Cardiac muscle cell (in vitro differentiated cells and primary cell): ENCODE measurements at regions not wholly inside any gene's neighbourhood (a gene's known extent, or its start where the extent isn't known, plus 50 kb on each side); places are given as distances from the start of the nearest gene placed in this dataset.

Source experiments
- DNase-seq, 2 donors: peaks; one replicate each; pipeline versions ENCODE4 v3.0.0 to v3.0.0-alpha.2; 2010 to 2017; ENCODE audit warnings: low read depth in 1 of 2, low spot score in 1 of 2
- H3K27ac ChIP-seq: fragments of 200-600 bp; sonication (generic); 2 replicates; pipeline ENCODE4 v1.5.1; 2016
- H3K27me3 ChIP-seq: fragments of 200-600 bp; sonication (generic); 2 replicates; pipeline ENCODE4 v1.6.0; 2016; ENCODE audit warnings: control low read depth
- H3K36me3 ChIP-seq: fragments of 200-600 bp; sonication (generic); 2 replicates; pipeline ENCODE4 v1.5.1; 2016; ENCODE audit warnings: control low read depth
- H3K4me1 ChIP-seq: fragments of 200-600 bp; sonication (generic); 2 replicates; pipeline ENCODE4 v1.8.1; 2017; ENCODE audit warnings: low read depth, mild to moderate bottlenecking, mixed run types
- H3K4me3 ChIP-seq: fragments of 200-600 bp; sonication (generic); 2 replicates; pipeline ENCODE4 v1.5.1; 2016; ENCODE audit warnings: mild to moderate bottlenecking
- H3K9me3 ChIP-seq: fragments of 200-600 bp; sonication (generic); 2 replicates; pipeline ENCODE4 v1.5.1; 2017; ENCODE audit warnings: low read depth, mild to moderate bottlenecking, control low read depth
- CTCF ChIP-seq: IDR thresholded peaks from 2 replicates; pipeline ENCODE4 v1.5.1; 2012; ENCODE audit warnings: low read depth, mild to moderate bottlenecking, low read length

GRCh38 chr9:103615994-103616393 is 478.1 kb upstream of the SMC2 start:
- Histone ChIP-seq H3K27me3 (no peaks in the 10 kb centered on the region), H3K27ac (no peak overlapping the region), H3K4me3 (no peak overlapping the region), H3K4me1 (no peaks in the 10 kb centered on the region), H3K36me3 (no peaks in the 10 kb centered on the region), H3K9me3 (no peaks in the 10 kb centered on the region)
- TF ChIP-seq CTCF: no peak
- no peak for DNase-seq

GRCh38 chr9:103617046-103617445 is 477.1 kb upstream of the SMC2 start:
- no peaks in the 10 kb centered on the region for H3K36me3 ChIP-seq
- H3K27me3 ChIP-seq: no peaks in the 10 kb centered on the region
- no peaks in the 10 kb centered on the region for H3K9me3 ChIP-seq
- no peak overlapping the region for H3K4me3 ChIP-seq
- no peak for DNase-seq
- no peak overlapping the region for H3K27ac ChIP-seq
- no peak for TF ChIP-seq CTCF
- no peaks in the 10 kb centered on the region for H3K4me1 ChIP-seq

- H3K27ac ChIP-seq: no peak overlapping the region
- no peak overlapping the region for H3K4me3 ChIP-seq
- no peaks in the 10 kb centered on the region for H3K27me3 ChIP-seq
- H3K9me3 ChIP-seq: no peaks in the 10 kb centered on the region
- no peaks in the 10 kb centered on the region for H3K36me3 ChIP-seq
- no peak for TF ChIP-seq CTCF
- DNase-seq: no peak
- H3K4me1 ChIP-seq: no peaks in the 10 kb centered on the region
Observed at GRCh38 chr9:103625161-103625804, 468.8 kb upstream of the SMC2 start.

GRCh38 chr9:103627731-103628130 is 466.4 kb upstream of the SMC2 start:
- Histone ChIP-seq H3K27ac (no peak overlapping the region), H3K27me3 (no peaks in the 10 kb centered on the region), H3K36me3 (no peaks in the 10 kb centered on the region), H3K4me1 (no peaks in the 10 kb centered on the region), H3K4me3 (no peak overlapping the region), H3K9me3 (no peaks in the 10 kb centered on the region)
- DNase-seq: no peak
- no peak for TF ChIP-seq CTCF

GRCh38 chr9:103649086-103649485 is 445.0 kb upstream of the SMC2 start:
- Histone ChIP-seq H3K36me3 (no peaks in the 10 kb centered on the region), H3K27me3 (no peaks in the 10 kb centered on the region), H3K4me3 (no peak overlapping the region), H3K4me1 (no peaks in the 10 kb centered on the region), H3K27ac (no peak overlapping the region), H3K9me3 (no peaks in the 10 kb centered on the region)
- TF ChIP-seq CTCF: no peak
- no peak for DNase-seq
